ENCODE measurements at regions not wholly inside any gene's neighbourhood (a gene's known extent, or its start where the extent isn't known, plus 50 kb on each side); places are given as distances from the start of the nearest gene placed in this dataset.

DNA sequence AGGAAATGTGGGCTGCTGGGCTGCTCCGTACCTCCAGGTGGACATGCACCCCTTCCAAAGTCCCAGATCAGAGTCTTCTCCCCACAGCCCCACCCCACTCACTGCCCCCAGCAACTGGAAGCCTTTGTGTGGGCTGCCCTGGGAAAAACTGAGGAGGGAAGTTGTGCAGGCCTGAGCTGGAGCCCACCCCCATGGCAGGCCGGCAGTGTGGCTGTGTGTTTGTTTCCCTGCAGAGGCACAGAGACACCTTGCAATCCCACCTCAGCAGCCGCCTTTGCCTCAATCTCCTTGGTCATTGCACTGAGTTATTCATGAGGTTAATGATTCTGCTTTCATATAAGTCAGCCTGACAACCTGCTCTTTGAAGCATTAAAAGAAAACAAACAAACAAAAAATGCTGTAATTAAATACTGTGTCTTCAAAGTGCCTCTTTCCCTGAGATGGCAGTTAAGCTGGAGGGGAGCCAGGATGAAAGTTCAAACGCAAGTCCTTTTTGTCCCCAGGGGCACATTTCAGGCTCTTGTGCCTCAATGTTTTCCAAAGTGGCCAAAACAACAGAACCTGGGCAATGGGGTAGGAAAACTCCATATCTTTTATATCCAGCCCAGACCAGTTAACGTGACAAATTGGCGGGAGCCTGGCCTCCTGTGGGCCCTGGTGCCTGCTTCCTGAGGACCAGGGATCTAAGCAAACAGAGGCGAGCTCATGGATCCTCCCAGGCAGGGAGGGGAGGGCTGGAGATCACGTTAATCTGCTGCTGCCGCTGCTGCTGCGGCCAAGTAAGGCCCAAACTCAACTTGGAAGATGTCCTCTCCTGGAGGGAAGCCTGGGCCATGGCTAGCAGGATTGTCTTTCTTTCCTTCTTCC lies 51.9 kb upstream of the TSPAN11 start:
- Histone ChIP-seq H3K4me1 (ENCODE audit: control insufficient read depth, insufficient read depth, low read length) (no peaks in the 10 kb centered on the region), H3K36me3 (ENCODE audit: control insufficient read depth, insufficient read depth, low read length) (no peaks in the 10 kb centered on the region), H3K27ac (ENCODE audit: low read depth, low read length) (no peak overlapping the region), H3K27me3 (ENCODE audit: control insufficient read depth, insufficient read depth, low read length) (no peaks in the 10 kb centered on the region), H3K4me3 (ENCODE audit: low read depth, low read length) (no peak overlapping the region), H3K9me3 (ENCODE audit: control insufficient read depth, insufficient read depth, low read length) (no peaks in the 10 kb centered on the region), H3K9ac (ENCODE audit: low read depth, low read length) (no peak overlapping the region)

GRCh38 chr12:30870491-30871265 lies 55.9 kb upstream of the TSPAN11 start:
- H3K27me3 ChIP-seq (ENCODE audit: control insufficient read depth, insufficient read depth, low read length): no peaks in the 10 kb centered on the region
- no peak overlapping the region for H3K4me3 ChIP-seq (ENCODE audit: low read depth, low read length)
- no peak overlapping the region for H3K27ac ChIP-seq (ENCODE audit: low read depth, low read length)
- H3K4me1 ChIP-seq (ENCODE audit: control insufficient read depth, insufficient read depth, low read length): no peaks in the 10 kb centered on the region
- no peaks in the 10 kb centered on the region for H3K36me3 ChIP-seq (ENCODE audit: control insufficient read depth, insufficient read depth, low read length)
- peaks cover 11% of the 10 kb centered on the region for H3K9me3 ChIP-seq (ENCODE audit: control insufficient read depth, insufficient read depth, low read length)
- no peak overlapping the region for H3K9ac ChIP-seq (ENCODE audit: low read depth, low read length)

GRCh38 chr12:30867415-30867814 lies 59.1 kb upstream of the TSPAN11 start:
- no peaks in the 10 kb centered on the region for H3K36me3 ChIP-seq (ENCODE audit: control insufficient read depth, insufficient read depth, low read length)
- no peaks in the 10 kb centered on the region for H3K27me3 ChIP-seq (ENCODE audit: control insufficient read depth, insufficient read depth, low read length)
- H3K9me3 ChIP-seq (ENCODE audit: control insufficient read depth, insufficient read depth, low read length): peaks cover 15% of the 10 kb centered on the region
- H3K9ac ChIP-seq (ENCODE audit: low read depth, low read length): no peak overlapping the region
- no peaks in the 10 kb centered on the region for H3K4me1 ChIP-seq (ENCODE audit: control insufficient read depth, insufficient read depth, low read length)
- H3K4me3 ChIP-seq (ENCODE audit: low read depth, low read length): no peak overlapping the region
- H3K27ac ChIP-seq (ENCODE audit: low read depth, low read length): no peak overlapping the region

DNA sequence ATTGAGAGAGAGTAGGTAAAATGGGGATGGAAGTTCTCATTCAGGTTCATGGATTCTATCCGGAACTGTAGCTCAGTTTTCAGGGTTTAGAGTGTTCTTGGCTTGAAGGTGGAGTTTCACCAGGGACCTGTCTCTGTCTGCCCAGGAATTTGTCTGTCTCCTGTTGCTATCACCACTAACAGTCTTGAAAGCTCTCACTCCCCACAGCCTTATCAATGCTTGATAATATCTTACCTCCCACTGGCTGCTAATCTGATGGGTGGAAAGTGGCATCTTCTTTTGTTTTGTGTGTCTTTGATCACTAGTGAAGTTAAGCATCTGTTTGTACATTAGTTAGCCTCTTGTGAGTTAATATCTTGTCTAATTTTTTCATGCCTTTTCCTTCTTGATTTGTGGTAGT lies 60.3 kb upstream of the TSPAN11 start:
- Histone ChIP-seq H3K27ac (ENCODE audit: low read depth, low read length) (no peak overlapping the region), H3K36me3 (ENCODE audit: control insufficient read depth, insufficient read depth, low read length) (no peaks in the 10 kb centered on the region), H3K27me3 (ENCODE audit: control insufficient read depth, insufficient read depth, low read length) (no peaks in the 10 kb centered on the region), H3K4me1 (ENCODE audit: control insufficient read depth, insufficient read depth, low read length) (no peaks in the 10 kb centered on the region), H3K4me3 (ENCODE audit: low read depth, low read length) (no peak overlapping the region), H3K9me3 (ENCODE audit: control insufficient read depth, insufficient read depth, low read length) (peaks cover 15% of the 10 kb centered on the region), H3K9ac (ENCODE audit: low read depth, low read length) (no peak overlapping the region)

DNA sequence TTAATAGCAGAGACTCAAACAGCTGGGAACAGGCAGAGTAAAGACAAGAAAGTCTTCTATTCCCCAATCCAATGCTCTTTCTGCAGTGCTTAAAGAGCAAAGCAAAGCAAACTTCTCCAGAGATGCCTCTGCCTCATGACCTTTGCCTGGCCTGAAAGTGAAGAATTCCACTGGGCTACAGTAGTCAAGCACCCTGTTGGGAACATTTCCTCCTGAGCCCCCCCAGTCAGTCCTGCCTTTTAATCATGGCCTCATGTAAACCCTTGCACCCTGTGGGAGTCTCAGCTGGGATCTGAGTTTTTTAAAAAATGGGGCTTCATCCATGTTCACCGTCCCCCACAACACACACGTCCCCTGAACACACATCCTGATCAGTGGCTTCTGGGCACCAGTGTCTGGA lies 62.7 kb upstream of the TSPAN11 start:
- no peak overlapping the region for H3K4me3 ChIP-seq (ENCODE audit: low read depth, low read length)
- H3K4me1 ChIP-seq (ENCODE audit: control insufficient read depth, insufficient read depth, low read length): no peaks in the 10 kb centered on the region
- peaks cover 15% of the 10 kb centered on the region for H3K9me3 ChIP-seq (ENCODE audit: control insufficient read depth, insufficient read depth, low read length)
- no peaks in the 10 kb centered on the region for H3K27me3 ChIP-seq (ENCODE audit: control insufficient read depth, insufficient read depth, low read length)
- no peak overlapping the region for H3K9ac ChIP-seq (ENCODE audit: low read depth, low read length)
- no peak overlapping the region for H3K27ac ChIP-seq (ENCODE audit: low read depth, low read length)
- H3K36me3 ChIP-seq (ENCODE audit: control insufficient read depth, insufficient read depth, low read length): no peaks in the 10 kb centered on the region

GRCh38 chr12:30862486-30862885 lies 64.1 kb upstream of the TSPAN11 start:
- H3K36me3 ChIP-seq (ENCODE audit: control insufficient read depth, insufficient read depth, low read length): no peaks in the 10 kb centered on the region
- H3K27me3 ChIP-seq (ENCODE audit: control insufficient read depth, insufficient read depth, low read length): no peaks in the 10 kb centered on the region
- no peak overlapping the region for H3K27ac ChIP-seq (ENCODE audit: low read depth, low read length)
- H3K4me1 ChIP-seq (ENCODE audit: control insufficient read depth, insufficient read depth, low read length): no peaks in the 10 kb centered on the region
- H3K9ac ChIP-seq (ENCODE audit: low read depth, low read length): no peak overlapping the region
- no peak overlapping the region for H3K4me3 ChIP-seq (ENCODE audit: low read depth, low read length)
- H3K9me3 ChIP-seq (ENCODE audit: control insufficient read depth, insufficient read depth, low read length): peaks cover 15% of the 10 kb centered on the region

DNA sequence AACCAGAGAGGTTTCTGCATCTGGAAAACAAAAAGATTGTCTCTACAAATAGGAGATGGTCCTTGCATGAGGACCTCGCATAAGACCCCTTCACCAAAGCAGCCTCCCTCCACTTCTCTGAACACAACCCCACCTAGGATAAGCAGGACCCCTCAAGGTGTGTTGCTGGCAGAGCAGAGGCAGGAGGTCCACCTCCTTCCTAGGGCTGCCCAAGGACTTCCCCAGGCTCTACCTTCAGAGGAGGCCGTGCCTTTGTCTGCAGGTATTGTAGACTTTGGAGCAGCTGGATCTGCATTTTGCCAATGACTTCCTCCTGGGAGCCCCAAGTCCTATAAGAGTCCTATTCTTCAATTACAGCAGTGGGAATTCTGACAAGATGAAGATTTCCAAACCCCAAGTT lies 67.3 kb upstream of the TSPAN11 start:
- Histone ChIP-seq H3K4me3 (ENCODE audit: low read depth, low read length) (no peak overlapping the region), H3K4me1 (ENCODE audit: control insufficient read depth, insufficient read depth, low read length) (no peaks in the 10 kb centered on the region), H3K27me3 (ENCODE audit: control insufficient read depth, insufficient read depth, low read length) (no peaks in the 10 kb centered on the region), H3K27ac (ENCODE audit: low read depth, low read length) (no peak overlapping the region), H3K36me3 (ENCODE audit: control insufficient read depth, insufficient read depth, low read length) (no peaks in the 10 kb centered on the region), H3K9ac (ENCODE audit: low read depth, low read length) (no peak overlapping the region), H3K9me3 (ENCODE audit: control insufficient read depth, insufficient read depth, low read length) (no peaks in the 10 kb centered on the region)

- H3K9ac ChIP-seq (ENCODE audit: low read depth, low read length): no peak overlapping the region
- H3K4me1 ChIP-seq (ENCODE audit: control insufficient read depth, insufficient read depth, low read length): no peaks in the 10 kb centered on the region
- H3K36me3 ChIP-seq (ENCODE audit: control insufficient read depth, insufficient read depth, low read length): no peaks in the 10 kb centered on the region
- no peak overlapping the region for H3K27ac ChIP-seq (ENCODE audit: low read depth, low read length)
- no peaks in the 10 kb centered on the region for H3K27me3 ChIP-seq (ENCODE audit: control insufficient read depth, insufficient read depth, low read length)
- no peak overlapping the region for H3K4me3 ChIP-seq (ENCODE audit: low read depth, low read length)
- no peaks in the 10 kb centered on the region for H3K9me3 ChIP-seq (ENCODE audit: control insufficient read depth, insufficient read depth, low read length)
These were observed 68.1 kb upstream of the TSPAN11 start for GRCh38 chr12:30858471-30858870.

DNA sequence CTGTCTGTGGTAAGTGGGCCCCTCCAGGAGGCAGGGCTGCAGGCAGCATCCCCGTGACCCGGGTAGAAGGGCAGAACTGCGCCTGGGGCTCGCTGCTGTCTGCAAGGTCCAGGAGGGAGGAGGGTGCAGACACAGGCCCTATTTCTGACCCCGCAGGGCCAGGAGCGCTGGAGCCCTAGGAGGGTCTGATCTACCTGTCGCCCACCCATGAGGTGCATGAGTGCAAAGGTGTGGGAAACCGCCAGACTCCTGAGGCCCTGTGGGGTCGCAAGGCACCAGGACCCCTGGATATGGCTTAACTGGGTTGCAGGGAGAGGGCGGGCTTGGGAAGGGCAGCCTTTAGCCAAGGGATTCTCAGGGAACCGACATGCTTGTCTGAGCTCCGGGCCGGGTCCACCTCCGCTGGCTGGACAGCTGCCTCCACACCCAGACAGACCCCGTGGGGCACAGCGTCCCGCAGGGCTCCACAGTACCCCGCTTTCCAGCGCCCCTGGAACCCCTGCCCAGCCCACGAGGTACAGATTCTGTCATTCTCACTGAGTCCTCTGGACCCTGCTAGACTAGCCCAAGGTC lies 72.9 kb upstream of the TSPAN11 start:
- Histone ChIP-seq H3K27ac (ENCODE audit: low read depth, low read length) (no peak overlapping the region), H3K36me3 (ENCODE audit: control insufficient read depth, insufficient read depth, low read length) (no peaks in the 10 kb centered on the region), H3K27me3 (ENCODE audit: control insufficient read depth, insufficient read depth, low read length) (no peaks in the 10 kb centered on the region), H3K9me3 (ENCODE audit: control insufficient read depth, insufficient read depth, low read length) (no peaks in the 10 kb centered on the region), H3K4me1 (ENCODE audit: control insufficient read depth, insufficient read depth, low read length) (no peaks in the 10 kb centered on the region; the same call in 1 of the 2 replicates), H3K9ac (ENCODE audit: low read depth, low read length) (no peak overlapping the region), H3K4me3 (ENCODE audit: low read depth, low read length) (no peak overlapping the region)

GRCh38 chr12:30850684-30851083 lies 75.9 kb upstream of the TSPAN11 start:
- Histone ChIP-seq H3K27ac (ENCODE audit: low read depth, low read length) (no peak overlapping the region), H3K9ac (ENCODE audit: low read depth, low read length) (no peak overlapping the region), H3K4me3 (ENCODE audit: low read depth, low read length) (no peak overlapping the region), H3K4me1 (ENCODE audit: control insufficient read depth, insufficient read depth, low read length) (no peaks in the 10 kb centered on the region; the same call in 1 of the 2 replicates), H3K27me3 (ENCODE audit: control insufficient read depth, insufficient read depth, low read length) (no peaks in the 10 kb centered on the region), H3K9me3 (ENCODE audit: control insufficient read depth, insufficient read depth, low read length) (no peaks in the 10 kb centered on the region), H3K36me3 (ENCODE audit: control insufficient read depth, insufficient read depth, low read length) (no peaks in the 10 kb centered on the region)

- H3K27me3 ChIP-seq (ENCODE audit: control insufficient read depth, insufficient read depth, low read length): no peaks in the 10 kb centered on the region
- H3K27ac ChIP-seq (ENCODE audit: low read depth, low read length): no peak overlapping the region
- peaks cover 14% of the 10 kb centered on the region for H3K4me1 ChIP-seq (ENCODE audit: control insufficient read depth, insufficient read depth, low read length)
- no peaks in the 10 kb centered on the region for H3K9me3 ChIP-seq (ENCODE audit: control insufficient read depth, insufficient read depth, low read length)
- H3K9ac ChIP-seq (ENCODE audit: low read depth, low read length): no peak overlapping the region
- H3K36me3 ChIP-seq (ENCODE audit: control insufficient read depth, insufficient read depth, low read length): no peaks in the 10 kb centered on the region
- H3K4me3 ChIP-seq (ENCODE audit: low read depth, low read length): no peak overlapping the region
These were observed 79.3 kb upstream of the TSPAN11 start for GRCh38 chr12:30847259-30847658.
